ENCODE measurements at regions not wholly inside any gene's neighbourhood (a gene's known extent, or its start where the extent isn't known, plus 50 kb on each side); places are given as distances from the start of the nearest gene placed in this dataset.

GRCh38 chr3:189548053-189548452 is 83.1 kb upstream of the TP63 start:
- DNase-seq (ENCODE audit: low read depth in 4 of 4, low spot score in 3 of 4) = no peak

GRCh38 chr3:189551007-189551406 is 80.2 kb upstream of the TP63 start:
- no peak for DNase-seq (ENCODE audit: low read depth in 4 of 4, low spot score in 3 of 4)

GRCh38 chr3:189554868-189555557 is 76.2 kb upstream of the TP63 start:
- no peak for DNase-seq (ENCODE audit: low read depth in 4 of 4, low spot score in 3 of 4)

GRCh38 chr3:189555558-189555881 is 75.7 kb upstream of the TP63 start:
- DNase-seq (ENCODE audit: low read depth in 4 of 4, low spot score in 3 of 4) = no peak

- DNase-seq (ENCODE audit: low read depth in 4 of 4, low spot score in 3 of 4) = no peak
Observed at GRCh38 chr3:189557824-189558223, 73.4 kb upstream of the TP63 start.

GRCh38 chr3:189561256-189561655 is 69.9 kb upstream of the TP63 start:
- DNase-seq (ENCODE audit: low read depth in 4 of 4, low spot score in 3 of 4) = no peak

- no peak for DNase-seq (ENCODE audit: low read depth in 4 of 4, low spot score in 3 of 4)
Observed at GRCh38 chr3:189563853-189564563, 67.2 kb upstream of the TP63 start.

- no peak for DNase-seq (ENCODE audit: low read depth in 4 of 4, low spot score in 3 of 4)
Observed at GRCh38 chr3:189566550-189567130, 64.5 kb upstream of the TP63 start.

GRCh38 chr3:189567322-189567721 is 63.9 kb upstream of the TP63 start:
- no peak for DNase-seq (ENCODE audit: low read depth in 4 of 4, low spot score in 3 of 4)

GRCh38 chr3:189567766-189568420 is 63.3 kb upstream of the TP63 start:
- peak in 2 of 4 donors; percentile 1 to 3 for DNase-seq (ENCODE audit: low read depth in 4 of 4, low spot score in 3 of 4)

- no peak for DNase-seq (ENCODE audit: low read depth in 4 of 4, low spot score in 3 of 4)
Observed at GRCh38 chr3:189568961-189569360, 62.2 kb upstream of the TP63 start.

- no peak for DNase-seq (ENCODE audit: low read depth in 4 of 4, low spot score in 3 of 4)
Observed at GRCh38 chr3:189569473-189569872, 61.7 kb upstream of the TP63 start.

GRCh38 chr3:189570916-189571315 is 60.3 kb upstream of the TP63 start:
- DNase-seq (ENCODE audit: low read depth in 4 of 4, low spot score in 3 of 4) = no peak

- no peak for DNase-seq (ENCODE audit: low read depth in 4 of 4, low spot score in 3 of 4)
Observed at GRCh38 chr3:189572249-189572648, 58.9 kb upstream of the TP63 start.

GRCh38 chr3:189573004-189573403 is 58.2 kb upstream of the TP63 start:
- no peak for DNase-seq (ENCODE audit: low read depth in 4 of 4, low spot score in 3 of 4)

- no peak for DNase-seq (ENCODE audit: low read depth in 4 of 4, low spot score in 3 of 4)
Observed at GRCh38 chr3:189576486-189576885, 54.7 kb upstream of the TP63 start.

GRCh38 chr3:189577050-189577951 is 53.9 kb upstream of the TP63 start:
- DNase-seq (ENCODE audit: low read depth in 4 of 4, low spot score in 3 of 4) = no peak

GRCh38 chr3:189580190-189580589 is 51.0 kb upstream of the TP63 start:
- no peak for DNase-seq (ENCODE audit: low read depth in 4 of 4, low spot score in 3 of 4)

Data from right renal pelvis (tissue), 4 donors.